ENCODE measurements at regions not wholly inside any gene's neighbourhood (a gene's known extent, or its start where the extent isn't known, plus 50 kb on each side); places are given as distances from the start of the nearest gene placed in this dataset.

GRCh38 chrX:46179748-46180147 lies 365.5 kb downstream of the ZNF674 start:
- no peak for TF ChIP-seq POLR2AphosphoS5 (IDR thresholded peaks at IDR 0.05; ENCODE audit: low read depth, low read length)
- TF ChIP-seq POLR2A (IDR thresholded peaks at IDR 0.05; ENCODE audit: low read depth, low read length): no peak
- no peak for TF ChIP-seq SPI1 (IDR thresholded peaks at IDR 0.05; ENCODE audit: low read depth, low read length)
- TF ChIP-seq TAF1 (IDR thresholded peaks at IDR 0.05; ENCODE audit: low read depth, low read length): no peak
- TF ChIP-seq POU2F2 (IDR thresholded peaks at IDR 0.05; ENCODE audit: low read depth, low read length): no peak
- no peak for TF ChIP-seq PAX5 (IDR thresholded peaks at IDR 0.05; ENCODE audit: insufficient read depth, low read length, severe bottlenecking)
